NCI-H524 treated with DMSO at 0.1 percent for 48 hours (cell line): ENCODE measurements at regions not wholly inside any gene's neighbourhood (a gene's known extent, or its start where the extent isn't known, plus 50 kb on each side); places are given as distances from the start of the nearest gene placed in this dataset.

Experiments used
- DNase-seq: peaks from one replicate; lab custom pipeline; 2025; lab: John Stamatoyannopoulos, UW

- no peak for DNase-seq
These were observed 709.5 kb upstream of the COBL start for GRCh38 chr7:52026140-52026539.

DNA sequence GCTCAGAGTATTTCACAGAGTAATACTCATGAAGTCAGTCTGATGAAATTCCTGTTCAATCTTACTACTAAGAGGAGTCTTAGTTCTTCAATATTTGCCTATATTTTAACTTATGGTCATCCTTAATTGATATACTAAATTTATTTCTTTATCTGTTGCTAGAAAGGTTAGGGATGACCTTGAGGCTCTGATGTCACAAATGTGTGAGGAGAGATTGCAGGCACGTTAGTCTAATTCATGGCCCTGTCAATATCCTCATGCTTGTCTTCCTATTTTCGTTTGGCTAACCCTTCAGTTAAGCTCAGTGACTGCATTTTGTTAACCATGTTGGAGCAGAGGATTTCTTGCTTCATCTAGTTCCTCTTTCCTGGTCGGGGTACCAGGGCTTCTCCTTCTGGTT is 704.7 kb upstream of the COBL start:
- DNase-seq, result no peak

- no peak for DNase-seq
These were observed 702.1 kb upstream of the COBL start for GRCh38 chr7:52018680-52019054.

GRCh38 chr7:52017802-52018679 is 701.4 kb upstream of the COBL start:
- no peak for DNase-seq

DNA sequence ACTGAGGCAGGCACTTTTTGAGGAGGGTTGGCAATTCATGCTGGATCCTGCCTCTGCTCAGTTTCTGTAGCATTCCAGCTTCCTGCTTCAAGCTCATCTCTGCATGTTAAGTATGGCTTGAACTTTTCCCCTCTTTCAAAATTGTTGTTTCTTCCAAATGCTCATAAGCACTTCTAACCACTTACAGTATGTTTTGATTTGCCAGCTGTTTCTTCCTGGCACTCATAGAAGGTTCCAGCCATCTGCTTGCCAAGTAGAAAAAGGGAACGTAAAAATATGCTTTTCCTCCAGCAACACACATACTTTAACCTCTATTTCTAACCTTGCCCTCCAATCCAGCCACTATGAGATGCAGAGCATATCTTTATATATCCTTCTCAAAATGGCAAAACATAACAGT is 692.6 kb upstream of the COBL start:
- DNase-seq, result peak; percentile 79

DNA sequence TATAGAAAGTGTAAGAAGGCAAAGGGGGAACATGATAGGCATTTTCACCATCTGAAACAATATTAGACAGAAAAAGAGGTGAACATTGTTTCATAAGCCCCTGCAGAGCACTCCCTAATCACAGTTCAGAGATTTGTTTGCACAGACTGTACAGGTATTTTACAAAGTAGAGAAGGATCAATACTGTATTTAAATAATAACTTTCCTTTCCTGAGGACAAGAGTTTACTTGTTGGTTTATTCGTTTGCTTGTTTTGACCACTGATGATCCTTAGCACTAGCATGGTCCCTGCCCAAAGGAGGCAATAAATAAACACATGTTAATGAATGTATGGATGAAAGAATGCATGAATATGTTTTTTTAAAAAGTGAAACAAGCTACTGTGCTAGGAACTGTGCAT is 690.1 kb upstream of the COBL start:
- DNase-seq, result no peak

DNA sequence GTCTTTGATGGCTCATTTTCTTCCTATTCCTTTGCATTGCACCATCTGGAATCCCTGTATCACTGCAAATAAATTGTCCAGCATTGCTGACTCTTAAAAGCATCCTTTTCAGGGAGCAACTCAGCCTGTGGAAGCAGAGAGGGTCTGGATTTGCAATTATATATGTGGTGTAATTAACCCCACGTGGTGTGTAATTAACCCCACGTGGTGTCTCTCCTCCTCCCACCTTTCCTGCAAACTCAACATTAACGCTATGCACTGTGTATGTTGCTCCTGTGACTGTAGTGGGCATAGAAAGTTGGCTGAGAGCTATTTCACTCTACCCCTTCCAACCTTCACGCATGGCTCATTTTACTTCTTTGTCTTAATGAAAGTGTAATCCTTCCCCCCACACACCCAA is 689.0 kb upstream of the COBL start:
- DNase-seq, result no peak

DNA sequence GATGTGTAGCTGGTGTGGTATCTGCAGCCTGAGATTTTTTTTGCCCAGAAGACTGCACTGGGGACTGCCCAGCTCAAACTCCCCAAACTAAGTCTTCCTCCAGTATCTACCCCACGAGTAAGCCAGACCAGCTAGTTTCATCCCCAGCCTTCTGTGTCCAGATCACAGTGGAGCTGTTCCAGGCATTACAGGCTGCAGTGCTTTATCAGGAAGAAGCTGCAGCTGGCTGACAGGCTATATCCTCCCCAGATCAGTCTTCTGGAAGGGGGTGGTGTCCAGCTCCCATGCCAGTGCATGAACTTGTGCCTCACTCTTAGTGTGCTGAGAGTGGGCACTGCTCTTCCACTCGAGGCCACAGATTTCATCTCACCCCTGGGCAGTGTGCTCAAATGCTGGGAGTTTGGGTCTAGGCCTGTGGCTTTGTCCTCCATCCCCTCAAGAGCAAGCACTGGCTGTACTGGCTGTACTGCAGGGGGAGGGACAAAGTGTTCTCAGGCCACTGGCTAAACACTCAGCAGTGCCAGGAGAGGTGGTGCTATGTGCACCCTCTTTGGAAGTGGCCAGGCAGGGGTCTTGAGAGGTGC is 679.1 kb upstream of the COBL start:
- DNase-seq, result no peak

DNA sequence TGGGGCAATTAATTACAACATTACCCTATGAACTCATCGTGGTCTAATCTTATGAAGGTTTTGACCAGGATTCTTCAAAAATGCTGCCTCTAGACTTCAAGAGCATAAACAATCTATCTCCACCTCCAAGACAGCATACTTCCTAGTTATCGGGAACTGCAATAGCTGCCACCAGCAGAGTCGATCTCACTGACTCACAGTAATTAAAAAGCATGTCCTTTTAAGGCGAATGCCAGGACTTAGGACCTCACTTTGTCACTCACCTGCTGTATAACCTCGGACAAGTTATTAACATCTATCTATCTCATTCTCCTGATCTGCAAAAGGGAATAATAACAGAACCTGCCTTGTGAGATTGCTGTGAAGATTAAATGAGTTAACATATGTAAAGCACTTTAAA is 666.0 kb upstream of the COBL start:
- no peak for DNase-seq

DNA sequence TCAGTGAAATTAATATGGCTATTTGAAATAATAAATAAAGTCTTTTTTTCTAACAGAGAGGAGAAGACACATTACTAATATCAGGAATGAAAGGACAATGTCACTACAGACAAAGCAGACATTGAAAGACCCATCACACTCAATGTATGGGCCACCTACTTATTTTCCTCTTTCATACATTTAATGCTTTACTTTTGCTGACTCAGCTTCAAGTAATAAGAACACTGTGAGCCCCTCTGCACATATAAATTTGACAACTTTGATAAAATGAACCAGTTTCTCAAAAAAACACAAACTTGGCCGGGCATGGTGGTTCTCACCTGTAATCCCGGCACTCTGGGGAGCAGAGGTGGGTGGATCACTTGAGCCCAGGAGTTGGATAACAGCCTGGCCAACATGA is 664.2 kb upstream of the COBL start:
- no peak for DNase-seq

GRCh38 chr7:51980313-51980712 is 663.7 kb upstream of the COBL start:
- DNase-seq, result no peak

DNA sequence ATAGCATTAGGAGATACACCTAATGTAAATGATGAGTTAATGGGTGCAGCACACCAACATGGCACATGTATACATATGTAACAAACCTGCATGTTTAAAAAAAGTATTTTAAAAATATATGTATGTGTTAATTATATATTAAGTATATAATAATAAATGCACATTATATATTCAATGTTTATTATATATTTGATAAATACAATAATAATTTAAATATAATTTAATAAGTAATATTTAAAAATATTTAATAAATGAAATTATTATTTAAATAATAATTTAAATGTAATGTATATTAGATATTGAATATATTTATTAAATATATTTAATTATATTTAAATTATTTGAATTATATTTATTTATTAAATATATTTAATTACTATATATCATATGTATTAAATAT is 661.3 kb upstream of the COBL start:
- DNase-seq, result no peak

- no peak for DNase-seq
These were observed 657.3 kb upstream of the COBL start for GRCh38 chr7:51973939-51974338.

- DNase-seq, result no peak
These were observed 656.5 kb upstream of the COBL start for GRCh38 chr7:51973071-51973470.

- DNase-seq, result no peak
These were observed 654.5 kb upstream of the COBL start for GRCh38 chr7:51970961-51971665.

DNA sequence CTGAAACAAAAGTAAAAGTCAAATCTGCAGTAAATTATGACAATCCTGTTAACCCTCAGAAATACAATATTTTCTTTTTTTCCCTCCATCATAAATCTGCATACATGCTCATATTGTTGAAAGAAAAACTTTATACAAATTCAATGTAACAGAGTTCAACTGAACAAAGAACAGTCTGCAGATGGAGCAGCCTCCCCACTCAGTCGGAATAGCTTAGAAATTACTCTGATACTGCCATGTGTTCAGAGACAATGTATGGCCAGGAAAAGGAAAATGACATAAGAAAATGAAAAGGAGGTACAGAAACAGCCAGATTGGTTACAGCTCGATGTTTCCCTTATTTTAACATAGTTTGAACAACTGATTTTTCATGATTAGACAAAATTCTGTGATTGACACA is 651.9 kb upstream of the COBL start:
- no peak for DNase-seq

- no peak for DNase-seq
These were observed 648.8 kb upstream of the COBL start for GRCh38 chr7:51965454-51965853.

DNA sequence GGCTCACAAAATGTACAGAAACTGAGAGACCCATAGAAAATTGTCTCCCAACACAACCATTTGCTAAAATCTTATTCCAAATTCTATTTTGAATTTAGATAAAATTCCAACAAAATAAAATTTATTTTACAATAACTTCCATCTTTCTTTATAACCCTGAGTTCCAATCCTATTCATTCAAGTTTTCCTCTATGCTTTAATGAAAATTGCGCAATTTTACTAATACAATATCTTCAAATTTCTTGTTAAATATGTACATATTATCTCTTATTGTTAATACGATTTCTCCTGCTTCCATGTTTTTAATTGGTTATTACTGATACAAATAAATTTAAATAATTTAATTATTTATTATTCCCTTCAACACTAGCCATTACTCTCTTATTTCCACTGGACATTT is 645.2 kb upstream of the COBL start:
- no peak for DNase-seq

- no peak for DNase-seq
These were observed 634.2 kb upstream of the COBL start for GRCh38 chr7:51950813-51951212.

GRCh38 chr7:51949726-51950644 is 633.4 kb upstream of the COBL start:
- DNase-seq, result no peak

DNA sequence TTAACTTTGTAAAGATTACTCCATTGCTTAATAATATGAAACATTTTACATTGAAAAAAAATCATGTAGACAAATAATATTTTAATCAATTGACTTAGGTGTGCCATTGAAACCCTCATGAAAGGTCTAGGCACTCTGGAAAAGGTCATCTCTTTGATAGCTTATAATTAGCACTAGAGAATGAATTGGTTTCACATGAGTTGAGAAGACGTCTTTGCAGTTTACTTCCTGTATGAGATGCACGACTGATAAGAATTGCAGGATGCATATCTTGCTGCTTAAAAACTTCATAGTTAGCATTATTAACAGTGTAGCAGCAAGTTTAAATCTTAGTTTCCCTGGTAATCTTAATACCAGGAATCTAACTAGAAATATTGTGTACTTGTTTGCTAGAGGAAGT is 614.2 kb upstream of the COBL start:
- DNase-seq, result no peak

GRCh38 chr7:51929818-51930217 is 613.2 kb upstream of the COBL start:
- no peak for DNase-seq
